ENCODE measurements at regions not wholly inside any gene's neighbourhood (a gene's known extent, or its start where the extent isn't known, plus 50 kb on each side); places are given as distances from the start of the nearest gene placed in this dataset.
"Not testable (repeated sequence)": the region's sequence is repeated elsewhere in the genome, so short reads cannot be mapped to it uniquely, and the experiment has no call there.

DNA sequence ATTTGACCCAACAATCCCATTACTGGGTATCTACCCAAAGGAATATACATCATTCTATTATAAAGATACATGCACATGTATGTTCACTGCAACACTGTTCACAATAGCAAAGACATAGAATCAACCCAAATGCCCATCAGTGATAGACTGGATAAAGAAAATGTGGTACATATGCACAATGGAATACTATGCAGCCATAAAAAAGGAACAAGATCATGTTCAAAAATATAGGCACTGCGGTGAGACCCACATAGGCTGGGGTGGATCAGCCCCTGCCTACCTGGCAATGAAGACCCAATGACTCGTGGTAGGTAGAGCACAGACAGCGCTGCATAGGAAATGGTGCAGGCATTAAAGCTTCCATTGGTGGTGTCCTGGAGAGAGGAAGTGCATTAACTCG is 88.6 kb upstream of the NFIL3 start:
- not testable (repeated sequence) for H3K4me1 ChIP-seq, H3K9me3 ChIP-seq, H3K4me3 ChIP-seq, ATAC-seq, H3K27me3 ChIP-seq, H3K27ac ChIP-seq, H3K36me3 ChIP-seq
- WGBS, 2 donors (ENCODE audit: low coverage in 1 of 2): 93% methylated on average over 4 of the region's 4 CpGs; no CpG with 5 or more reads in 1 of the 2 donors

DNA sequence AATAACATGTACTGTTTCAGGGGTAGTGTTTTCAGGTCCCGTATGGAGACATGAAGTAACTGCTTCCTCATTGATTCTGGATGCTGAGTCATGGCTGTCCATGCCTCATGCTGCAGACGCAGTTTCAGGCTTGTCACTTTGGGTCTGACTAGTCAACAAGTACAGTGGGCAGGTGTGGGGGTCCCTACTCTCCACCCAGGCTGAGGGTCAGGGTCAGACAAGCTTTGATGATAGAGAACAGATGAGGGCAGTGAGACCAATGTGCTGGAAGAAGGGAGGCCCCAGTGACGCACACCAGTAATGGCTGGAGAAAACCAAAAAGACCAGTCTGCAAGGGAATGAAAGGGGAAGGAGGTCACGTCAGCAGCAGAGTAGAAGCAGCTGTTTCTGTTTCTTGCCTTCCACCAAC is 80.0 kb upstream of the NFIL3 start:
- Histone ChIP-seq H3K4me3 (no peak overlapping the region), H3K27ac (no peak overlapping the region), H3K9me3 (no peaks in the 10 kb centered on the region), H3K27me3 (no peaks in the 10 kb centered on the region), H3K4me1 (no peaks in the 10 kb centered on the region), H3K36me3 (no peaks in the 10 kb centered on the region)
- 68 to 79% methylated on average over 2 of the region's 4 CpGs for WGBS, 2 donors (ENCODE audit: low coverage in 1 of 2)
- ATAC-seq: no peak
- TF ChIP-seq POLR2AphosphoS5 (IDR thresholded peaks at IDR 0.05) (no peak), EP300 (IDR thresholded peaks at IDR 0.05) (no peak), POLR2A (IDR thresholded peaks at IDR 0.05) (no peak)
- TF ChIP-seq, protein P1, sequence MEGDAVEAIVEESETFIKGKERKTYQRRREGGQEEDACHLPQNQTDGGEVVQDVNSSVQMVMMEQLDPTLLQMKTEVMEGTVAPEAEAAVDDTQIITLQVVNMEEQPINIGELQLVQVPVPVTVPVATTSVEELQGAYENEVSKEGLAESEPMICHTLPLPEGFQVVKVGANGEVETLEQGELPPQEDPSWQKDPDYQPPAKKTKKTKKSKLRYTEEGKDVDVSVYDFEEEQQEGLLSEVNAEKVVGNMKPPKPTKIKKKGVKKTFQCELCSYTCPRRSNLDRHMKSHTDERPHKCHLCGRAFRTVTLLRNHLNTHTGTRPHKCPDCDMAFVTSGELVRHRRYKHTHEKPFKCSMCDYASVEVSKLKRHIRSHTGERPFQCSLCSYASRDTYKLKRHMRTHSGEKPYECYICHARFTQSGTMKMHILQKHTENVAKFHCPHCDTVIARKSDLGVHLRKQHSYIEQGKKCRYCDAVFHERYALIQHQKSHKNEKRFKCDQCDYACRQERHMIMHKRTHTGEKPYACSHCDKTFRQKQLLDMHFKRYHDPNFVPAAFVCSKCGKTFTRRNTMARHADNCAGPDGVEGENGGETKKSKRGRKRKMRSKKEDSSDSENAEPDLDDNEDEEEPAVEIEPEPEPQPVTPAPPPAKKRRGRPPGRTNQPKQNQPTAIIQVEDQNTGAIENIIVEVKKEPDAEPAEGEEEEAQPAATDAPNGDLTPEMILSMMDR (IDR thresholded peaks at IDR 0.05): no peak

DNA sequence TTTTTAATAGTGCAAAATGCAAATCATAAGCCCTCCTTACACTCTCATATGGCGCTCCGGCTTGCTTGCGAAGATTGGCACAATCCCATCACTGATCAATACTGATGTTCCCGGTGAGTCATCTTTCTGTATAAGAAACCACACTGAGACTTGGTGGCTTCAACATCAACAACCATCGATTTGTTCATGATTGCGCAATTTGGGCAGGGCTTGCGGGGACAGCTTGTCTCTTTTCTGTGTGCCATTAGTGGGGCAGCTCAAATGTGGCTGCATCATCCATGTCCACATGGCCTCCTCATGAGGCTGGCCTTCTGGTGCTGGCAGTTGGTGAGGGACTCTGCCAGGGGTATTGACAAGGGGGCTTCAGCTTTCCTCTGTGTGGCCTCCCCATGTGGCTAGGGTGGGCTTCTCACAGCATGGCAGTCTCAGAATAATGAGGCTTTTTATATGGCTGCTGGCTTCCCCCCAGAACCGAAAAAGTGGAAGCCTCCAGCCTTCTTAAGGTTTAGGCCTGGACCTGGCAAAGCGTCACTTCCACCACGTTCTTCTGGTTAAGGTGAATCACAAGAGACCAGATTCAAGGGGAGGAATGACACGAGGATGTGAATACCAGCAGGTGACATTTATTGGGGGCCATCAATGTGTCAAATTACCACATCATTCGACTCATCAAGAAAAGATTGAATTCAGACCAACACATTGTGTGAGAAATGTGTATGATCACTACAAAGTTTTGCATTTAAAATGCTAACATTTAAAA is 79.5 kb upstream of the NFIL3 start:
- 93 to 95% methylated on average over 9 to 12 of the region's 12 CpGs for WGBS, 2 donors (ENCODE audit: low coverage in 1 of 2)
- H3K27ac ChIP-seq: no peak overlapping the region
- TF ChIP-seq EP300 (IDR thresholded peaks at IDR 0.05): no peak
- TF ChIP-seq POLR2AphosphoS5 (IDR thresholded peaks at IDR 0.05): no peak
- TF ChIP-seq, protein P1 (IDR thresholded peaks at IDR 0.05): no peak
- no peak for TF ChIP-seq POLR2A (IDR thresholded peaks at IDR 0.05)
- H3K9me3 ChIP-seq: no peaks in the 10 kb centered on the region
- H3K36me3 ChIP-seq: no peaks in the 10 kb centered on the region
- no peaks in the 10 kb centered on the region for H3K27me3 ChIP-seq
- no peak for ATAC-seq
- no peaks in the 10 kb centered on the region for H3K4me1 ChIP-seq
- no peak overlapping the region for H3K4me3 ChIP-seq

DNA sequence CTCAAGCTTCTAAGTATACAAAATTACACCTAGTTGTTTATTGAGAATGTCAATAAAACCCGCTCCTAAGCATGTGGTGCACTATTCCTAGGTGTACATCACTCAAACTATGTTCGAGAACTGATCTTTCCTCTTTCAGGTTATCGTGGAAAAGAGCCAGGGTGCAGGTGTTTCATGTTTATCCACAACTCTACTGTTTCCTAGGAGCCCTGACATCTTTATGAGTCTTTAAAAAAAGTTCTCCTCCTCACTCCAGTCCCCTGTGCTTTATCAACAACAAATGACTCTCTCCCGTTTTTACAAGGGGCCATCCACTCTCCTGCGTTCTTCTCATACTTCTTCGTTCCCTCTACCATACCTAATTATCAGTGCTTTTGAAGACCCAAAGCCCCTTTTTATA is 78.8 kb upstream of the NFIL3 start:
- no peak overlapping the region for H3K27ac ChIP-seq
- no peaks in the 10 kb centered on the region for H3K4me1 ChIP-seq
- TF ChIP-seq, protein P1 (IDR thresholded peaks at IDR 0.05): no peak
- TF ChIP-seq EP300 (IDR thresholded peaks at IDR 0.05): no peak
- TF ChIP-seq POLR2AphosphoS5 (IDR thresholded peaks at IDR 0.05): no peak
- WGBS, 2 donors (ENCODE audit: low coverage in 1 of 2): 44 to 58% methylated on average over 3 to 6 of the region's 6 CpGs
- no peaks in the 10 kb centered on the region for H3K9me3 ChIP-seq
- H3K27me3 ChIP-seq: no peaks in the 10 kb centered on the region
- H3K36me3 ChIP-seq: no peaks in the 10 kb centered on the region
- ATAC-seq: no peak
- no peak overlapping the region for H3K4me3 ChIP-seq

DNA sequence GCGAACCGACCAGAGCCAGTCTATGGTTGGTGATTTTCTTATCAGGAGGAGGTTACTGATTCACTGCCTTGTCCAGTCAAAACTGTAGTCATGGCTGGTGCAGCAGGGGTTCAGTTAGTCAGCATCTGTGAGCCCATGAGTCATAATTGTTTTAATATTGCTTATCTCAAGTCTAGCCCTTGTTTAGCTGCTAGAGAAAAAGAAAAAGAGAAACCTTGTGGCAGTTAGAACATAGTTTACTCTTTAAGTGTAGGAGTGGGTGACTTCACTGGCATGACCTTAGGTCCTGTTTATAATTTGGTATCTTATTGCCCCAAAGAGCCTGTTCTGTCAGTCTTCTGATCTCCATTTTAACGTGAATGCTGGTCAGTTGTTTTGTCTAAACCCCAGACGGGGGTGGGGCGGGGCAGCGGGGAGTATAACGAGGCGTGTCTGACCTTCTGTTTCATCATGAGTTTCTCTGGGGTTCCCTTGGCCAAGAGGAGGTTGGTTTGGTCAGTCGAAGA is 76.9 kb upstream of the NFIL3 start:
- Histone ChIP-seq H3K9me3 (no peaks in the 10 kb centered on the region), H3K27ac (no peak overlapping the region), H3K36me3 (no peaks in the 10 kb centered on the region), H3K4me1 (peaks cover 0 to 12% (median 3%) of the 10 kb centered on the region in 3 donors), H3K27me3 (no peaks in the 10 kb centered on the region), H3K4me3 (no peak overlapping the region)
- no peak for ATAC-seq
- 83 to 100% methylated on average over 3 to 4 of the region's 9 CpGs for WGBS, 2 donors (ENCODE audit: low coverage in 1 of 2)
- no peak for TF ChIP-seq POLR2A (IDR thresholded peaks at IDR 0.05)
- no peak for TF ChIP-seq POLR2AphosphoS5 (IDR thresholded peaks at IDR 0.05)
- TF ChIP-seq EP300 (IDR thresholded peaks at IDR 0.05): no peak
- TF ChIP-seq, protein P1 (IDR thresholded peaks at IDR 0.05): no peak

Data from gastroesophageal sphincter (tissue), 4 donors.